SK-N-SH treated with all-trans-retinoic acid at 6 μM for 48 hours (cell line): ENCODE measurements at regions not wholly inside any gene's neighbourhood (a gene's known extent, or its start where the extent isn't known, plus 50 kb on each side); places are given as distances from the start of the nearest gene placed in this dataset.

Experiments used
- ATAC-seq: fragments of 200-7000 bp; cut with Tn5 transposase; 3 replicates; pipeline ENCODE4 v1.9.1; 2020; ENCODE audit warnings: mild to moderate bottlenecking, moderate library complexity
- ARNTL ChIP-seq: fragments of 450-650 bp; formaldehyde crosslinking; IDR thresholded peaks from 2 replicates; pipeline ENCODE4 v1.5.0; 2020; ENCODE audit warnings: low read depth, mild to moderate bottlenecking, moderate library complexity, borderline replicate concordance
- CSDC2 ChIP-seq: fragments of 250-450 bp; sonication (Bioruptor Pico); IDR thresholded peaks from 2 replicates; pipeline ENCODE4 v1.5.0; 2020; ENCODE audit warnings: mild to moderate bottlenecking, moderate library complexity
- ESRRG ChIP-seq: fragments of 250-450 bp; sonication (Bioruptor Pico); IDR thresholded peaks from 2 replicates; pipeline ENCODE4 v1.6.1; 2021; ENCODE audit warnings: mild to moderate bottlenecking
- GLIS3 ChIP-seq: fragments of 250-450 bp; sonication (Bioruptor Pico); IDR thresholded peaks from 2 replicates; pipeline ENCODE4 v1.5.0; 2020; ENCODE audit warnings: mild to moderate bottlenecking, moderate library complexity
- ISL1 ChIP-seq: fragments of 250-450 bp; sonication (Bioruptor Pico); IDR thresholded peaks from 2 replicates; pipeline ENCODE4 v2.1.2; 2022; ENCODE audit warnings: mild to moderate bottlenecking, moderate library complexity
- OSR1 ChIP-seq: fragments of 250-450 bp; sonication (Bioruptor Pico); IDR thresholded peaks from 2 replicates; pipeline ENCODE4 v1.8.0; 2022; ENCODE audit warnings: moderate library complexity, mild to moderate bottlenecking, inconsistent platforms
- PPARA ChIP-seq: fragments of 250-450 bp; sonication (Bioruptor Pico); IDR thresholded peaks from 2 replicates; pipeline ENCODE4 v1.5.0; 2020; ENCODE audit warnings: mild to moderate bottlenecking, borderline replicate concordance
- RARB ChIP-seq: fragments of 250-450 bp; sonication (Bioruptor Pico); IDR thresholded peaks from 2 replicates; pipeline ENCODE4 v1.8.0; 2021; ENCODE audit warnings: mild to moderate bottlenecking, moderate library complexity
- SNAI2 ChIP-seq: fragments of 250-450 bp; sonication (Bioruptor Pico); IDR thresholded peaks from 2 replicates; pipeline ENCODE4 v1.5.0; 2020; ENCODE audit warnings: mild to moderate bottlenecking, moderate library complexity
- TCF4 ChIP-seq: fragments of 250-450 bp; sonication (Bioruptor Pico); IDR thresholded peaks from 2 replicates; pipeline ENCODE4 v1.8.0; 2021; ENCODE audit warnings: mild to moderate bottlenecking, moderate library complexity, borderline replicate concordance
- TOX ChIP-seq: fragments of 250-450 bp; sonication (Bioruptor Pico); IDR thresholded peaks from 2 replicates; pipeline ENCODE4 v1.8.0; 2021; ENCODE audit warnings: mild to moderate bottlenecking, moderate library complexity, borderline replicate concordance
- ZC3H10 ChIP-seq: fragments of 250-450 bp; sonication (Bioruptor Pico); IDR thresholded peaks from 2 replicates; pipeline ENCODE4 v1.5.1; 2021; ENCODE audit warnings: mild to moderate bottlenecking, moderate library complexity
- ZFP3 ChIP-seq: fragments of 250-450 bp; sonication (Bioruptor Pico); IDR thresholded peaks from 2 replicates; pipeline ENCODE4 v1.5.0; 2020; ENCODE audit warnings: mild to moderate bottlenecking, moderate library complexity
- ZFP30 ChIP-seq: fragments of 450-650 bp; formaldehyde crosslinking; IDR thresholded peaks from 2 replicates; pipeline ENCODE4 v1.5.0; 2022; ENCODE audit warnings: mild to moderate bottlenecking, moderate library complexity
- ZNF565 ChIP-seq: fragments of 450-650 bp; formaldehyde crosslinking; conservative IDR thresholded peaks from 2 replicates; pipeline ENCODE4 v1.5.0; 2020; ENCODE audit warnings: low read depth, mild to moderate bottlenecking, moderate library complexity
- ZNF70 ChIP-seq: fragments of 450-650 bp; formaldehyde crosslinking; IDR thresholded peaks from 2 replicates; pipeline ENCODE4 v1.5.0; 2020; ENCODE audit warnings: mild to moderate bottlenecking, moderate library complexity
- ZNF8 ChIP-seq: fragments of 450-650 bp; formaldehyde crosslinking; IDR thresholded peaks from 2 replicates; pipeline ENCODE4 v1.5.0; 2020; ENCODE audit warnings: mild to moderate bottlenecking, moderate library complexity
- TF ChIP-seq, protein P1 (sequence below): fragments of 250-450 bp; sonication (Bioruptor Pico); IDR thresholded peaks from 2 replicates; pipeline ENCODE4 v1.8.0; 2021; ENCODE audit warnings: low read depth, mild to moderate bottlenecking, moderate library complexity, borderline replicate concordance
- TF ChIP-seq, protein P2 (sequence below): fragments of 250-450 bp; sonication (Bioruptor Pico); IDR thresholded peaks from 2 replicates; pipeline ENCODE4 v1.5.1; 2020; ENCODE audit warnings: low read depth, mild to moderate bottlenecking, moderate library complexity
- TF ChIP-seq, protein P3 (sequence below): fragments of 250-450 bp; sonication (Bioruptor Pico); IDR thresholded peaks from 2 replicates; pipeline ENCODE4 v1.8.0; 2020; ENCODE audit warnings: mild to moderate bottlenecking, moderate library complexity, borderline replicate concordance
- TF ChIP-seq, protein P4 (sequence below): fragments of 250-450 bp; sonication (Bioruptor Pico); IDR thresholded peaks from 2 replicates; pipeline ENCODE4 v1.5.0; 2020; ENCODE audit warnings: mild to moderate bottlenecking, moderate library complexity

DNA sequence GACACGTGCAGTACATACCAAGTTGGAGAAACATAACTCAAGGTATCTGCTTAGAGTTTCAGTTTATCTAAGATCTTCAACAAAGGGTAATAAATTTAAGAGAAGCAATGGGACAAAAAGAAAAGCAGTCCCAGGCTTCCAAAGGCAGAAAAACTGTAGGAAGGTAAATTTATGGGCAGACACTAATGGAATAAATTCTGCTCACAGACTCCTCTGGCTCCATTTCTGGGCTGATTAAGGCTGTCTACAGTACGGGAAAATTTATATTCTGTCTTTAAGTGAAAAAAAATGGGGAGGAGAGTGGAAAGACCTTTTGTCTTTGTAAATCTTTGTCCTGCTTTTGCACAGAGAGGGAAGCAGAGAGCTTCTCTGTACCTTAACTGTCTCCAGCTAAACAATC, 587.5 kb upstream of the IGFBP3 start (continued):
- TF ChIP-seq ZFP3 (CRISPR knock-in tag) (0 out of 2 replicates have a peak, but pooled peaks have one; percentile 52), PPARA (CRISPR knock-in tag) (no peak), TCF4 (CRISPR knock-in tag) (peak; percentile 74), ZC3H10 (CRISPR knock-in tag) (peak; percentile 98), ARNTL (CRISPR knock-in tag) (no peak; the same call in 1 of the 2 replicates), SNAI2 (CRISPR knock-in tag) (peak; percentile 70), ZNF8 (peak; percentile 22; the same call in 1 of the 2 replicates), ZFP30 (no peak), ZNF565 (CRISPR knock-in tag) (no peak)
- TF ChIP-seq, protein P1, sequence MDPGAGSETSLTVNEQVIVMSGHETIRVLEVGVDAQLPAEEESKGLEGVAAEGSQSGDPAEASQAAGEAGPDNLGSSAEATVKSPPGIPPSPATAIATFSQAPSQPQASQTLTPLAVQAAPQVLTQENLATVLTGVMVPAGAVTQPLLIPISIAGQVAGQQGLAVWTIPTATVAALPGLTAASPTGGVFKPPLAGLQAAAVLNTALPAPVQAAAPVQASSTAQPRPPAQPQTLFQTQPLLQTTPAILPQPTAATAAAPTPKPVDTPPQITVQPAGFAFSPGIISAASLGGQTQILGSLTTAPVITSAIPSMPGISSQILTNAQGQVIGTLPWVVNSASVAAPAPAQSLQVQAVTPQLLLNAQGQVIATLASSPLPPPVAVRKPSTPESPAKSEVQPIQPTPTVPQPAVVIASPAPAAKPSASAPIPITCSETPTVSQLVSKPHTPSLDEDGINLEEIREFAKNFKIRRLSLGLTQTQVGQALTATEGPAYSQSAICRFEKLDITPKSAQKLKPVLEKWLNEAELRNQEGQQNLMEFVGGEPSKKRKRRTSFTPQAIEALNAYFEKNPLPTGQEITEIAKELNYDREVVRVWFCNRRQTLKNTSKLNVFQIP (CRISPR knock-in tag) = peak; percentile 68; the same call in 1 of the 2 replicates
- TF ChIP-seq, protein P2, sequence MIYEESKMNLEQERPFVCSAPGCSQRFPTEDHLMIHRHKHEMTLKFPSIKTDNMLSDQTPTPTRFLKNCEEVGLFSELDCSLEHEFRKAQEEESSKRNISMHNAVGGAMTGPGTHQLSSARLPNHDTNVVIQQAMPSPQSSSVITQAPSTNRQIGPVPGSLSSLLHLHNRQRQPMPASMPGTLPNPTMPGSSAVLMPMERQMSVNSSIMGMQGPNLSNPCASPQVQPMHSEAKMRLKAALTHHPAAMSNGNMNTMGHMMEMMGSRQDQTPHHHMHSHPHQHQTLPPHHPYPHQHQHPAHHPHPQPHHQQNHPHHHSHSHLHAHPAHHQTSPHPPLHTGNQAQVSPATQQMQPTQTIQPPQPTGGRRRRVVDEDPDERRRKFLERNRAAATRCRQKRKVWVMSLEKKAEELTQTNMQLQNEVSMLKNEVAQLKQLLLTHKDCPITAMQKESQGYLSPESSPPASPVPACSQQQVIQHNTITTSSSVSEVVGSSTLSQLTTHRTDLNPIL = peak; percentile 93

DNA sequence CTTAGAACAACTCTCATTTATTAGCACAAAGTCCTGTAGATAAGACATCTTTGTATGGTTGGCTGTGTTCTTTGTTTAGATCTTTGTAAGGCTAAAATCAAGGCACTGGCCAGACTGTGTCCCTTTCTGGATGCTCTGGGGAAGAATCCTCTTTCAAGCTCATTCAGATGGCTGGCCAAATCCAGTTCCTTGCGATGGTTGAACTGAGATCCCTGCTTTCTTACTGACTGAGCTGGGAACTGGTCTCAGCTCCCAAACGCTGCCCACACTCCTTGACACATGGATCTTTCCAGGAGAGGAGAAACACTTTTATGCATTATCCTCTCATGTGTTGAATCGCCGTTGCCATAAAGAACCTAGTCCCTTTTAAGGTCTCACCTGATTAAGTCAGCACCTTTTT, 586.5 kb upstream of the IGFBP3 start:
- no peak for ATAC-seq
- TF ChIP-seq SNAI2 (CRISPR knock-in tag) (0 out of 2 replicates have a peak, but pooled peaks have one; percentile 12), OSR1 (no peak), ISL1 (CRISPR knock-in tag) (no peak)

DNA sequence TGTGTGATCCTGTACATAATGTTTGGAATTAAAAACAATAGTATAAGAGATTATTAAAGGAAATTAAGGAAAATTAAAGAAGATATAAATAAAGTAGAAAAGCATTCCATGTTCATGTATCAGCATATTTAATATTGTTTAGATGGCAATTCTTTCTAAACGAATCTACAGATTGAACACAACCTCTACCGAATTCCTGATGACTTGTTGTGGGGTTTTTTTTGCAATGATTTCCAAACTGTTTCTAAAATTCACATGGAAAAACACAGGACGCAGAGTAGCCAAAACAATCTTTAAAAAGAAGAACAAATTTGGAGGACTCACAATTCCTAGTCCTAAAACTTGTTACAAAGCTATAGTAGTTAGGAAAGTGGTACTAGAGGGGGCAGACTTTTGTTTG, 573.4 kb upstream of the IGFBP3 start:
- TF ChIP-seq ARNTL (CRISPR knock-in tag) = no peak
- TF ChIP-seq ZFP3 (CRISPR knock-in tag) = no peak
- no peak for TF ChIP-seq ZNF70 (CRISPR knock-in tag)
- TF ChIP-seq ISL1 (CRISPR knock-in tag) = no peak
- TF ChIP-seq TCF4 (CRISPR knock-in tag) = no peak
- TF ChIP-seq, protein P3, sequence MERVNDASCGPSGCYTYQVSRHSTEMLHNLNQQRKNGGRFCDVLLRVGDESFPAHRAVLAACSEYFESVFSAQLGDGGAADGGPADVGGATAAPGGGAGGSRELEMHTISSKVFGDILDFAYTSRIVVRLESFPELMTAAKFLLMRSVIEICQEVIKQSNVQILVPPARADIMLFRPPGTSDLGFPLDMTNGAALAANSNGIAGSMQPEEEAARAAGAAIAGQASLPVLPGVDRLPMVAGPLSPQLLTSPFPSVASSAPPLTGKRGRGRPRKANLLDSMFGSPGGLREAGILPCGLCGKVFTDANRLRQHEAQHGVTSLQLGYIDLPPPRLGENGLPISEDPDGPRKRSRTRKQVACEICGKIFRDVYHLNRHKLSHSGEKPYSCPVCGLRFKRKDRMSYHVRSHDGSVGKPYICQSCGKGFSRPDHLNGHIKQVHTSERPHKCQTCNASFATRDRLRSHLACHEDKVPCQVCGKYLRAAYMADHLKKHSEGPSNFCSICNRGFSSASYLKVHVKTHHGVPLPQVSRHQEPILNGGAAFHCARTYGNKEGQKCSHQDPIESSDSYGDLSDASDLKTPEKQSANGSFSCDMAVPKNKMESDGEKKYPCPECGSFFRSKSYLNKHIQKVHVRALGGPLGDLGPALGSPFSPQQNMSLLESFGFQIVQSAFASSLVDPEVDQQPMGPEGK (CRISPR knock-in tag) = no peak
- TF ChIP-seq OSR1 = no peak
- no peak for TF ChIP-seq ZC3H10 (CRISPR knock-in tag)
- TF ChIP-seq, protein P4, sequence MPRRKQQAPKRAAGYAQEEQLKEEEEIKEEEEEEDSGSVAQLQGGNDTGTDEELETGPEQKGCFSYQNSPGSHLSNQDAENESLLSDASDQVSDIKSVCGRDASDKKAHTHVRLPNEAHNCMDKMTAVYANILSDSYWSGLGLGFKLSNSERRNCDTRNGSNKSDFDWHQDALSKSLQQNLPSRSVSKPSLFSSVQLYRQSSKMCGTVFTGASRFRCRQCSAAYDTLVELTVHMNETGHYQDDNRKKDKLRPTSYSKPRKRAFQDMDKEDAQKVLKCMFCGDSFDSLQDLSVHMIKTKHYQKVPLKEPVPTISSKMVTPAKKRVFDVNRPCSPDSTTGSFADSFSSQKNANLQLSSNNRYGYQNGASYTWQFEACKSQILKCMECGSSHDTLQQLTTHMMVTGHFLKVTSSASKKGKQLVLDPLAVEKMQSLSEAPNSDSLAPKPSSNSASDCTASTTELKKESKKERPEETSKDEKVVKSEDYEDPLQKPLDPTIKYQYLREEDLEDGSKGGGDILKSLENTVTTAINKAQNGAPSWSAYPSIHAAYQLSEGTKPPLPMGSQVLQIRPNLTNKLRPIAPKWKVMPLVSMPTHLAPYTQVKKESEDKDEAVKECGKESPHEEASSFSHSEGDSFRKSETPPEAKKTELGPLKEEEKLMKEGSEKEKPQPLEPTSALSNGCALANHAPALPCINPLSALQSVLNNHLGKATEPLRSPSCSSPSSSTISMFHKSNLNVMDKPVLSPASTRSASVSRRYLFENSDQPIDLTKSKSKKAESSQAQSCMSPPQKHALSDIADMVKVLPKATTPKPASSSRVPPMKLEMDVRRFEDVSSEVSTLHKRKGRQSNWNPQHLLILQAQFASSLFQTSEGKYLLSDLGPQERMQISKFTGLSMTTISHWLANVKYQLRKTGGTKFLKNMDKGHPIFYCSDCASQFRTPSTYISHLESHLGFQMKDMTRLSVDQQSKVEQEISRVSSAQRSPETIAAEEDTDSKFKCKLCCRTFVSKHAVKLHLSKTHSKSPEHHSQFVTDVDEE (CRISPR knock-in tag) = no peak
- TF ChIP-seq RARB (CRISPR knock-in tag) = no peak
- TF ChIP-seq ZNF565 (CRISPR knock-in tag) = no peak
- TF ChIP-seq, protein P1 (CRISPR knock-in tag) = no peak
- ATAC-seq = no peak

DNA sequence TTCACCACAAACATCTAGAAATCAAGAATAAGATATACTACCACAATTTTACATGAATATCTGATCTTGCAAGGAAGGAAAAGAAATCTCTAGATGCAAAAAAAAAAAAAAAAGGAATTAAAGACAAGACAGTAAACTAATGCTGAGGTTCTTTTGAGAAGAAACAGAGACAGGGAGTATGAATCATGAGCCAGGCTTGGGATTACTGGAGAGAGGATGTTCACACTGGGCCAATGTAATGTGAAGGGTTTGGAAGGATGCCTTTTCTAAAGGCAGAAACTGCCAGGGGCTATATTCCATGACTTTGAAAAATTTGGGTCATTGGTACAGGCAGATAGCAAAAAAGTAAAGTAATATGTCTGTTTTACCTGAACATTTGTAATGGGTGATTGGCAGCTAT, 573.0 kb upstream of the IGFBP3 start:
- peak; percentile 96 for ATAC-seq
- TF ChIP-seq ZFP3 (CRISPR knock-in tag) (no peak), TCF4 (CRISPR knock-in tag) (no peak), PPARA (CRISPR knock-in tag) (no peak), ZNF70 (CRISPR knock-in tag) (no peak), ISL1 (CRISPR knock-in tag) (peak; percentile 75), ZFP30 (no peak), SNAI2 (CRISPR knock-in tag) (no peak), ZNF565 (CRISPR knock-in tag) (no peak), TOX (CRISPR knock-in tag) (peak; percentile 46; the same call in 1 of the 2 replicates), ESRRG (no peak), ZC3H10 (CRISPR knock-in tag) (peak; percentile 77), GLIS3 (CRISPR knock-in tag) (no peak), CSDC2 (CRISPR knock-in tag) (no peak)
- TF ChIP-seq, protein P1 (CRISPR knock-in tag) = 0 out of 2 replicates have a peak, but pooled peaks have one; percentile 35
